Loucy (cell line): ENCODE measurements at regions not wholly inside any gene's neighbourhood (a gene's known extent, or its start where the extent isn't known, plus 50 kb on each side); places are given as distances from the start of the nearest gene placed in this dataset.

Experiments used
- EZH2phosphoT487 ChIP-seq: fragments of 200-600 bp; IDR thresholded peaks from 2 replicates; pipeline ENCODE4 v1.6.1; 2018; ENCODE audit warnings: antibody characterized with exemption, mild to moderate bottlenecking, moderate library complexity, borderline replicate concordance
- TF ChIP-seq, protein P1 (sequence below): fragments of 200-600 bp; sonication (generic); conservative IDR thresholded peaks from 2 replicates; pipeline ENCODE4 v1.5.1; 2014; ENCODE audit warnings: mild to moderate bottlenecking, antibody characterized with exemption, low read length

DNA sequence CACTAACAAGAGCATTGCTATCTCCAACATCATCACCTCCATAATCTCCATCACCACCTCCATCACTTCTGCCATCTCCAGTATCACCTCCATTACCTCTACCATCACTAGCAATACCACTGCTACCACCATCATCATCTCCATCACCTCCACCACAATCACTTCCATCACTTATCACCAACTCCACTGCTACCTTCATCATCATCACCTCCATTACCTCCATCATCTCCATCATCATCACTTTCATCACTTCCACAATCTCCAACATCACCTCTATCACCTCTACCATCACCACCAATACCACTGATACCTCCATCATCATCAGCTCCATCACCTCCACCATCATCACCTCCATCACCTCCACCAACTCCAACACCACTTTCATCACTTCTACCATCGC lies 102.4 kb upstream of the TMEM132C start:
- TF ChIP-seq, protein P1, sequence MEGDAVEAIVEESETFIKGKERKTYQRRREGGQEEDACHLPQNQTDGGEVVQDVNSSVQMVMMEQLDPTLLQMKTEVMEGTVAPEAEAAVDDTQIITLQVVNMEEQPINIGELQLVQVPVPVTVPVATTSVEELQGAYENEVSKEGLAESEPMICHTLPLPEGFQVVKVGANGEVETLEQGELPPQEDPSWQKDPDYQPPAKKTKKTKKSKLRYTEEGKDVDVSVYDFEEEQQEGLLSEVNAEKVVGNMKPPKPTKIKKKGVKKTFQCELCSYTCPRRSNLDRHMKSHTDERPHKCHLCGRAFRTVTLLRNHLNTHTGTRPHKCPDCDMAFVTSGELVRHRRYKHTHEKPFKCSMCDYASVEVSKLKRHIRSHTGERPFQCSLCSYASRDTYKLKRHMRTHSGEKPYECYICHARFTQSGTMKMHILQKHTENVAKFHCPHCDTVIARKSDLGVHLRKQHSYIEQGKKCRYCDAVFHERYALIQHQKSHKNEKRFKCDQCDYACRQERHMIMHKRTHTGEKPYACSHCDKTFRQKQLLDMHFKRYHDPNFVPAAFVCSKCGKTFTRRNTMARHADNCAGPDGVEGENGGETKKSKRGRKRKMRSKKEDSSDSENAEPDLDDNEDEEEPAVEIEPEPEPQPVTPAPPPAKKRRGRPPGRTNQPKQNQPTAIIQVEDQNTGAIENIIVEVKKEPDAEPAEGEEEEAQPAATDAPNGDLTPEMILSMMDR: no peak
- TF ChIP-seq EZH2phosphoT487: no peak
